ENCODE measurements at regions not wholly inside any gene's neighbourhood (a gene's known extent, or its start where the extent isn't known, plus 50 kb on each side); places are given as distances from the start of the nearest gene placed in this dataset.

DNA sequence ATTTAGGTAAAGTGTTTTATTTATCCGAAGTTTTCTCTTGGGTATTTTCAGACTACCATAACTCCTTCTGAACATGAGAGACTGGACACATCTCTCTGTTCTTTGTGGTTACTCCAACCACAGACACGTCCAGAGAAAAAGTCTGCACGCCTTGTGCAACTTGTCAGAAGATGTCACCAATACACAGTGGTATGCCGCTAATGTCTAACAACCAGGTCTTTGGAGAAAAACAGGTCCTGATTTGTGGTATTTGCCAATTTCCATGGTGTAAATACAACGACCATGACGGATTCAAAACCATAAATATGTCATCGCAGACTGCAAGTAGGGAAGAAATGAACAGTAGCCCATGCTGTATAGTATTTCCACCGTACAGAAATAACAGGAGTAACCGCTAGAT is 620.6 kb upstream of the ID2 start:
- WGBS, 2 donors (ENCODE audit: extremely low coverage in 2 of 2, insufficient read length in 2 of 2, insufficient replicate concordance in 1 of 2), result no CpG with 5 or more reads among the region's 9 CpGs
- Histone ChIP-seq H2BK12ac (ENCODE audit: low read length) (no peak overlapping the region), H3K4ac (ENCODE audit: low read length) (no peak overlapping the region), H3K14ac (ENCODE audit: low read length) (no peak overlapping the region), H2BK120ac (ENCODE audit: low read depth, low read length) (no peak overlapping the region), H2BK15ac (ENCODE audit: low read length) (no peak overlapping the region), H3K36me3 (replicated peaks in 1 of 2; ENCODE audit: control insufficient read depth in 2 of 2, insufficient read depth in 2 of 2, low read length in 2 of 2) (no peaks in the 10 kb centered on the region), H3K9me3 (replicated peaks in 1 of 2; ENCODE audit: control insufficient read depth in 2 of 2, insufficient read depth in 1 of 2, low read depth in 1 of 2, low read length in 2 of 2) (peaks cover 0 to 9% of the 10 kb centered on the region in 2 donors), H3K4me2 (ENCODE audit: insufficient read depth, low read length, poor library complexity, severe bottlenecking) (no peak overlapping the region), H3K23ac (ENCODE audit: low read depth, low read length, poor library complexity) (no peak overlapping the region), H3K18ac (ENCODE audit: low read length) (no peak overlapping the region), H2AFZ (ENCODE audit: low read length) (no peak overlapping the region), H4K8ac (ENCODE audit: low read depth, low read length) (no peak overlapping the region), H3K4me1 (ENCODE audit: control insufficient read depth in 2 of 2, insufficient read depth in 1 of 2, low read depth in 1 of 2, low read length in 2 of 2) (no peaks in the 10 kb centered on the region), H3K27ac (replicated peaks; ENCODE audit: low read length) (no peak overlapping the region), H3K27me3 (ENCODE audit: control insufficient read depth in 3 of 3, insufficient read depth in 3 of 3, low read depth in 1 of 3, low read length in 3 of 3) (no peaks in the 10 kb centered on the region), H2BK5ac (ENCODE audit: low read length) (no peak overlapping the region), H3K9ac (ENCODE audit: low read depth, low read length, poor library complexity) (no peak overlapping the region), H3K79me1 (ENCODE audit: low read depth, low read length) (no peaks in the 10 kb centered on the region), H2AK5ac (ENCODE audit: low read depth, low read length) (no peak overlapping the region), H3K4me3 (ENCODE audit: low read length in 2 of 2) (no peak overlapping the region), H4K91ac (ENCODE audit: low read depth, low read length, poor library complexity) (no peak overlapping the region)
- DNase-seq (ENCODE audit: low spot score), result no peak

DNA sequence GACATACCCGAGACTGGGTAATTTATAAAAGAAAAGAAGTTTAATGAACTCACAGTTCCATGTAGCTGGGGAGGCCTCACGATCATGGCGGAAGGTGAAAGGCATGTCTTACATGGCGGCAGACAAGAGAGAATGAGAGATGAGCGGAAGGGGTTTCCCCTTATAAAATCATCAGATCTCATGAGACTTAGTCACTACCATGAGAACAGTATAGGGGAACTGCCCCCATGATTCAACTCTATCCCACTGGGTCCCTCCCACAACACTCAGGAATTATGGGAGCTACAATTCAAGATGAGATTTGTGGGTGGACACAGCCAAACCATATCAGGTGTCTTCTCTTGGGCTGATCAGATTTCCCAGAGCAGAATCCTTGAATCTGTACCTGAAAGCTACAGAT is 617.3 kb upstream of the ID2 start:
- Histone ChIP-seq H3K4me1 (ENCODE audit: control insufficient read depth in 2 of 2, insufficient read depth in 1 of 2, low read depth in 1 of 2, low read length in 2 of 2) (peaks cover 0 to 1% of the 10 kb centered on the region in 2 donors), H3K4me3 (ENCODE audit: low read length in 2 of 2) (no peak overlapping the region), H4K91ac (ENCODE audit: low read depth, low read length, poor library complexity) (no peak overlapping the region), H3K27ac (replicated peaks; ENCODE audit: low read length) (no peak overlapping the region), H2AFZ (ENCODE audit: low read length) (no peak overlapping the region), H2BK12ac (ENCODE audit: low read length) (no peak overlapping the region), H3K14ac (ENCODE audit: low read length) (no peak overlapping the region), H2BK120ac (ENCODE audit: low read depth, low read length) (no peak overlapping the region), H3K36me3 (replicated peaks in 1 of 2; ENCODE audit: control insufficient read depth in 2 of 2, insufficient read depth in 2 of 2, low read length in 2 of 2) (no peaks in the 10 kb centered on the region), H3K27me3 (ENCODE audit: control insufficient read depth in 3 of 3, insufficient read depth in 3 of 3, low read depth in 1 of 3, low read length in 3 of 3) (no peaks in the 10 kb centered on the region), H4K8ac (ENCODE audit: low read depth, low read length) (no peak overlapping the region), H2BK15ac (ENCODE audit: low read length) (no peak overlapping the region), H3K23ac (ENCODE audit: low read depth, low read length, poor library complexity) (no peak overlapping the region), H2AK5ac (ENCODE audit: low read depth, low read length) (no peak overlapping the region), H3K18ac (ENCODE audit: low read length) (no peak overlapping the region), H3K79me1 (ENCODE audit: low read depth, low read length) (no peaks in the 10 kb centered on the region), H3K9me3 (replicated peaks in 1 of 2; ENCODE audit: control insufficient read depth in 2 of 2, insufficient read depth in 1 of 2, low read depth in 1 of 2, low read length in 2 of 2) (peaks cover 0 to 5% of the 10 kb centered on the region in 2 donors), H3K4me2 (ENCODE audit: insufficient read depth, low read length, poor library complexity, severe bottlenecking) (no peak overlapping the region), H3K4ac (ENCODE audit: low read length) (no peak overlapping the region), H3K9ac (ENCODE audit: low read depth, low read length, poor library complexity) (no peak overlapping the region), H2BK5ac (ENCODE audit: low read length) (no peak overlapping the region)
- no CpG with 5 or more reads among the region's 5 CpGs for WGBS, 2 donors (ENCODE audit: extremely low coverage in 2 of 2, insufficient read length in 2 of 2, insufficient replicate concordance in 1 of 2)
- DNase-seq (ENCODE audit: low spot score), result no peak

DNA sequence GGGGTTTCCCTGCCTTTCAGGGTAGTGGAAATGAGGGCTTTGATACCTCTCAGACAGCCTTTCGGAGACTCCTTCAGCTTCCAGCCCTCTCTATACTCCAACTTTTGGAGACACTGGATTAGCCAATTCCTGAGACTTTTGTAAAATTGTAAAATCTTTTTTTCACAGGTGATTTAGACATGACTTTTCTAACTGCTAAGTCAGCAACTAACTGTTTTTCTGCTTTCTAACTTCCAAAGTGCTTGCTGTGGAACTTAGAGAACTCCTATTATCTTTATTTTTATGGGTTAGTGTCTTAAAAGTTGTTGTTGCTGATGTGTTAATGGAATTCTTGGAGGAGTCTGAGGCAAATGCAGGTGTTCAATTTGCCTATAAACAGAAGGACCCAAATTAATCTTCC is 616.7 kb upstream of the ID2 start:
- no peak overlapping the region for H3K23ac ChIP-seq (ENCODE audit: low read depth, low read length, poor library complexity)
- DNase-seq (ENCODE audit: low spot score), result no peak
- no peak overlapping the region for H2BK12ac ChIP-seq (ENCODE audit: low read length)
- H3K27ac ChIP-seq (replicated peaks; ENCODE audit: low read length), result no peak overlapping the region
- H4K91ac ChIP-seq (ENCODE audit: low read depth, low read length, poor library complexity), result no peak overlapping the region
- no peak overlapping the region for H3K4ac ChIP-seq (ENCODE audit: low read length)
- H3K36me3 ChIP-seq (replicated peaks in 1 of 2; ENCODE audit: control insufficient read depth in 2 of 2, insufficient read depth in 2 of 2, low read length in 2 of 2), result no peaks in the 10 kb centered on the region
- no peak overlapping the region for H3K9ac ChIP-seq (ENCODE audit: low read depth, low read length, poor library complexity)
- peaks cover 0 to 1% of the 10 kb centered on the region in 2 donors for H3K4me1 ChIP-seq (ENCODE audit: control insufficient read depth in 2 of 2, insufficient read depth in 1 of 2, low read depth in 1 of 2, low read length in 2 of 2)
- H3K27me3 ChIP-seq (ENCODE audit: control insufficient read depth in 3 of 3, insufficient read depth in 3 of 3, low read depth in 1 of 3, low read length in 3 of 3), result no peaks in the 10 kb centered on the region
- H3K9me3 ChIP-seq (replicated peaks in 1 of 2; ENCODE audit: control insufficient read depth in 2 of 2, insufficient read depth in 1 of 2, low read depth in 1 of 2, low read length in 2 of 2), result peaks cover 0 to 5% of the 10 kb centered on the region in 2 donors
- H3K18ac ChIP-seq (ENCODE audit: low read length), result no peak overlapping the region
- H3K4me3 ChIP-seq (ENCODE audit: low read length in 2 of 2), result no peak overlapping the region
- no peak overlapping the region for H2AFZ ChIP-seq (ENCODE audit: low read length)
- no peak overlapping the region for H2BK120ac ChIP-seq (ENCODE audit: low read depth, low read length)
- H3K4me2 ChIP-seq (ENCODE audit: insufficient read depth, low read length, poor library complexity, severe bottlenecking), result no peak overlapping the region
- H2AK5ac ChIP-seq (ENCODE audit: low read depth, low read length), result no peak overlapping the region
- no peak overlapping the region for H4K8ac ChIP-seq (ENCODE audit: low read depth, low read length)
- H3K79me1 ChIP-seq (ENCODE audit: low read depth, low read length), result no peaks in the 10 kb centered on the region
- no peak overlapping the region for H2BK5ac ChIP-seq (ENCODE audit: low read length)
- no peak overlapping the region for H3K14ac ChIP-seq (ENCODE audit: low read length)
- no peak overlapping the region for H2BK15ac ChIP-seq (ENCODE audit: low read length)
- no CpG with 5 or more reads among the region's 1 CpG for WGBS, 2 donors (ENCODE audit: extremely low coverage in 2 of 2, insufficient read length in 2 of 2, insufficient replicate concordance in 1 of 2)

DNA sequence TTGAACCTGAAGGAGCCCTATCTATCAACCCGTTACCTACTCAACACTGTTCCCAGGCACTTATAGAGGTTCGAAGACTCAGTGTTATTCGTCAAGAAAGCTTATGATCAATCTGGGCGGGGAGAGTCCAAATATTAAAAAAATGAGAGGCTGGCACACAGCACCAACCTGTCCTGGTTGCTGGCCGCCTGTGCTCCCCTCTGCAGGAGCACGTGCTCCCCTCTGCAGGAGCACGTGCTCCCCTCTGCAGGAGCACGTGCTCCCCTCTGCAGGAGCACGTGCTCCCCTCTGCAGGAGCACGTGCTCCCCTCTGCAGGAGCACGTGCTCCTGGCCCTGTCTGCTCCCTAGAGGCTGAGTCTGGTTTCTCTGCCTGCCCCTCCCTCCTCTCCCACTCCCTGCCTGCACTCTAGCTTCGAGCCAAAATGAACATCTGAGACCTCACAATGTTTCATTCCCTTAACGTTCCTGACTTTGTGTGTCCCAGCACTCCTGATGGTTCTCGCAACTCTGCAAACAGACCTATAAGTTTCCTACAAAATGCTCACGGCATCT is 614.0 kb upstream of the ID2 start:
- H3K14ac ChIP-seq (ENCODE audit: low read length), result no peak overlapping the region
- H2AFZ ChIP-seq (ENCODE audit: low read length), result peak overlapping the region; percentile 68
- H3K4me1 ChIP-seq (ENCODE audit: control insufficient read depth in 2 of 2, insufficient read depth in 1 of 2, low read depth in 1 of 2, low read length in 2 of 2), result peaks cover 0 to 1% of the 10 kb centered on the region in 2 donors
- no peaks in the 10 kb centered on the region for H3K27me3 ChIP-seq (ENCODE audit: control insufficient read depth in 3 of 3, insufficient read depth in 3 of 3, low read depth in 1 of 3, low read length in 3 of 3)
- no peak overlapping the region for H3K27ac ChIP-seq (replicated peaks; ENCODE audit: low read length)
- DNase-seq (ENCODE audit: low spot score), result no peak
- H3K9ac ChIP-seq (ENCODE audit: low read depth, low read length, poor library complexity), result no peak overlapping the region
- no peak overlapping the region for H3K4ac ChIP-seq (ENCODE audit: low read length)
- no peak overlapping the region for H2BK120ac ChIP-seq (ENCODE audit: low read depth, low read length)
- H4K91ac ChIP-seq (ENCODE audit: low read depth, low read length, poor library complexity), result no peak overlapping the region
- H4K8ac ChIP-seq (ENCODE audit: low read depth, low read length), result no peak overlapping the region
- H3K4me3 ChIP-seq (ENCODE audit: low read length in 2 of 2), result no peak overlapping the region
- H3K23ac ChIP-seq (ENCODE audit: low read depth, low read length, poor library complexity), result no peak overlapping the region
- no peaks in the 10 kb centered on the region for H3K79me1 ChIP-seq (ENCODE audit: low read depth, low read length)
- no CpG with 5 or more reads among the region's 15 CpGs for WGBS, 2 donors (ENCODE audit: extremely low coverage in 2 of 2, insufficient read length in 2 of 2, insufficient replicate concordance in 1 of 2)
- no peak overlapping the region for H2BK5ac ChIP-seq (ENCODE audit: low read length)
- no peak overlapping the region for H3K4me2 ChIP-seq (ENCODE audit: insufficient read depth, low read length, poor library complexity, severe bottlenecking)
- peak overlapping the region; percentile 74 for H2AK5ac ChIP-seq (ENCODE audit: low read depth, low read length)
- no peaks in the 10 kb centered on the region for H3K36me3 ChIP-seq (replicated peaks in 1 of 2; ENCODE audit: control insufficient read depth in 2 of 2, insufficient read depth in 2 of 2, low read length in 2 of 2)
- H2BK12ac ChIP-seq (ENCODE audit: low read length), result no peak overlapping the region
- H3K9me3 ChIP-seq (replicated peaks in 1 of 2; ENCODE audit: control insufficient read depth in 2 of 2, insufficient read depth in 1 of 2, low read depth in 1 of 2, low read length in 2 of 2), result peaks cover 0 to 5% of the 10 kb centered on the region in 2 donors
- H2BK15ac ChIP-seq (ENCODE audit: low read length), result peak overlapping the region; percentile 49
- H3K18ac ChIP-seq (ENCODE audit: low read length), result no peak overlapping the region

Data from neuronal stem cell (in vitro differentiated cells).